Activated CD8-positive, alpha-beta memory T cell treated with anti-CD3 and anti-CD28 coated beads, Interleukin-2, amount 50 U/mL, for 1 hour (primary cell): ENCODE measurements at regions not wholly inside any gene's neighbourhood (a gene's known extent, or its start where the extent isn't known, plus 50 kb on each side); places are given as distances from the start of the nearest gene placed in this dataset.

Experiments
- DNase-seq: peaks from one replicate; pipeline ENCODE4 v3.0.0-alpha.2; 2020; ENCODE audit errors: extremely low read depth

GRCh38 chr2:8043295-8043694, 638.6 kb upstream of the ID2 start:
- no peak for DNase-seq

GRCh38 chr2:8044046-8044594, 637.7 kb upstream of the ID2 start:
- DNase-seq = no peak

- DNase-seq = no peak
Observed at GRCh38 chr2:8045081-8045614, 636.7 kb upstream of the ID2 start.

GRCh38 chr2:8046849-8047248, 635.0 kb upstream of the ID2 start:
- DNase-seq = no peak

GRCh38 chr2:8049176-8049575, 632.7 kb upstream of the ID2 start:
- DNase-seq = no peak

GRCh38 chr2:8049851-8050571, 631.8 kb upstream of the ID2 start:
- DNase-seq = no peak

GRCh38 chr2:8053216-8053615, 628.6 kb upstream of the ID2 start:
- no peak for DNase-seq

- no peak for DNase-seq
Observed at GRCh38 chr2:8054070-8054469, 627.8 kb upstream of the ID2 start.

- no peak for DNase-seq
Observed at GRCh38 chr2:8058652-8059051, 623.2 kb upstream of the ID2 start.

GRCh38 chr2:8059255-8059654, 622.6 kb upstream of the ID2 start:
- no peak for DNase-seq

GRCh38 chr2:8059794-8060193, 622.1 kb upstream of the ID2 start:
- no peak for DNase-seq

- DNase-seq = no peak
Observed at GRCh38 chr2:8061219-8061618, 620.6 kb upstream of the ID2 start.

GRCh38 chr2:8064603-8065002, 617.3 kb upstream of the ID2 start:
- no peak for DNase-seq

GRCh38 chr2:8065191-8065590, 616.7 kb upstream of the ID2 start:
- no peak for DNase-seq

- no peak for DNase-seq
Observed at GRCh38 chr2:8067784-8068336, 614.0 kb upstream of the ID2 start.

- DNase-seq = no peak
Observed at GRCh38 chr2:8072907-8073306, 608.9 kb upstream of the ID2 start.

- DNase-seq = no peak
Observed at GRCh38 chr2:8073916-8074315, 607.9 kb upstream of the ID2 start.

- DNase-seq = no peak
Observed at GRCh38 chr2:8076448-8077342, 605.2 kb upstream of the ID2 start.

GRCh38 chr2:8078705-8079104, 603.2 kb upstream of the ID2 start:
- no peak for DNase-seq

GRCh38 chr2:8080063-8080462, 601.8 kb upstream of the ID2 start:
- DNase-seq = no peak

GRCh38 chr2:8081130-8081529, 600.7 kb upstream of the ID2 start:
- no peak for DNase-seq

- no peak for DNase-seq
Observed at GRCh38 chr2:8082840-8083239, 599.0 kb upstream of the ID2 start.
